Thyroid gland (tissue), 4 donors: ENCODE measurements at regions not wholly inside any gene's neighbourhood (a gene's known extent, or its start where the extent isn't known, plus 50 kb on each side); places are given as distances from the start of the nearest gene placed in this dataset.
A peak's percentile ranks its signal among the peaks of the same experiment; 100 is the strongest.

Source experiments
- DNase-seq, 2 donors: peaks; one replicate each; pipeline ENCODE4 v3.0.0-alpha.2; 2019
- H3K27ac ChIP-seq, 3 donors: fragments of 200-600 bp; sonication (generic); 1 replicate in 2 of 3; 2 replicates in 1 of 3; pipeline ENCODE4 v1.5.1; 2016 to 2019; ENCODE audit warnings: mild to moderate bottlenecking in 1 of 3, moderate library complexity in 1 of 3
- H3K27me3 ChIP-seq: fragments of 200-600 bp; sonication (generic); one replicate; pipeline ENCODE4 v1.5.1; 2019
- H3K36me3 ChIP-seq, 2 donors: fragments of 200-600 bp; sonication (generic); one replicate each; pipeline ENCODE4 v1.5.1; 2016 to 2019
- H3K4me1 ChIP-seq, 2 donors: fragments of 200-600 bp; sonication (generic); one replicate each; pipeline ENCODE4 v1.5.1; 2017 to 2019
- H3K4me3 ChIP-seq, 3 donors: fragments of 200-600 bp; sonication (generic); replicated peaks in 1 of 3; 1 replicate in 2 of 3; 2 replicates in 1 of 3; pipeline ENCODE4 v1.5.1; 2016; ENCODE audit warnings: mild to moderate bottlenecking in 1 of 3
- H3K9me3 ChIP-seq: fragments of 200-600 bp; sonication (generic); one replicate; pipeline ENCODE4 v1.5.1; 2017
- CTCF ChIP-seq, 6 experiments: fragments of 200-600 bp in 3 of 6; fragments of 450-650 bp in 3 of 6; sonication (generic) in 3 of 6; IDR thresholded peaks; one replicate each; pipeline ENCODE4 v1.5.1; 2016 to 2019; ENCODE audit warnings: antibody characterized with exemption in 6 of 6, mild to moderate bottlenecking in 2 of 6, inconsistent platforms in 1 of 6, moderate library complexity in 1 of 6
- POLR2A ChIP-seq, 2 donors: fragments of 450-650 bp; IDR thresholded peaks; one replicate each; pipeline ENCODE4 v1.6.1; 2017; ENCODE audit warnings: antibody characterized with exemption in 2 of 2, mild to moderate bottlenecking in 2 of 2, moderate library complexity in 1 of 2
- WGBS, 2 donors: methylation state at CpG; one replicate each; pipeline ENCODE4 v1.1.5; 2017; 5-methylcytosine and 5-hydroxymethylcytosine counted together
- intact Hi-C: fragments of 100-400 bp; cut with DNase I; formaldehyde crosslinking; loops from one replicate; pipeline ENCODE4 v1.15.1; 2023

- H3K4me3 ChIP-seq: no peak overlapping the region
- no peak overlapping the region for H3K27ac ChIP-seq
- no peak for TF ChIP-seq POLR2A (IDR thresholded peaks at IDR 0.05)
- no peak for TF ChIP-seq CTCF (IDR thresholded peaks at IDR 0.05)
- no peaks in the 10 kb centered on the region for H3K9me3 ChIP-seq
- H3K36me3 ChIP-seq: no peaks in the 10 kb centered on the region
- WGBS, 2 donors: 92 to 96% methylated on average over 5 of the region's 5 CpGs
- intact Hi-C loops: no loop called here
- no peaks in the 10 kb centered on the region for H3K27me3 ChIP-seq
- DNase-seq: no peak
- H3K4me1 ChIP-seq: peaks cover 0 to 2% of the 10 kb centered on the region in 2 donors
Measured at GRCh38 chr15:62618846-62619504, 423.6 kb upstream of the TPM1 start.

GRCh38 chr15:62619526-62619925, 423.0 kb upstream of the TPM1 start:
- no peak for TF ChIP-seq CTCF (IDR thresholded peaks at IDR 0.05)
- H3K36me3 ChIP-seq: no peaks in the 10 kb centered on the region
- intact Hi-C loops: no loop called here
- DNase-seq: no peak
- no peak overlapping the region for H3K27ac ChIP-seq
- no peaks in the 10 kb centered on the region for H3K9me3 ChIP-seq
- peaks cover 5 to 7% of the 10 kb centered on the region in 2 donors for H3K4me1 ChIP-seq
- H3K4me3 ChIP-seq: no peak overlapping the region
- WGBS, 2 donors: 84 to 88% methylated on average over 3 of the region's 3 CpGs
- no peaks in the 10 kb centered on the region for H3K27me3 ChIP-seq

GRCh38 chr15:62622775-62623174, 419.8 kb upstream of the TPM1 start:
- no peak for TF ChIP-seq POLR2A (IDR thresholded peaks at IDR 0.05)
- TF ChIP-seq CTCF (IDR thresholded peaks at IDR 0.05): no peak
- no peak for DNase-seq
- Histone ChIP-seq H3K9me3 (no peaks in the 10 kb centered on the region), H3K27me3 (no peaks in the 10 kb centered on the region), H3K4me1 (peaks cover 15 to 19% of the 10 kb centered on the region in 2 donors), H3K4me3 (no peak overlapping the region), H3K27ac (no peak overlapping the region), H3K36me3 (no peaks in the 10 kb centered on the region)
- 84 to 87% methylated on average over 4 of the region's 4 CpGs for WGBS, 2 donors
- intact Hi-C loops: no loop called here

GRCh38 chr15:62624547-62625378, 417.8 kb upstream of the TPM1 start:
- WGBS, 2 donors: 53 to 55% methylated on average over 7 of the region's 7 CpGs
- Histone ChIP-seq H3K36me3 (no peaks in the 10 kb centered on the region), H3K4me1 (peaks cover 15 to 19% of the 10 kb centered on the region in 2 donors), H3K9me3 (no peaks in the 10 kb centered on the region), H3K27ac (peak overlapping the region; percentile 19 to 65 (median 42)), H3K27me3 (no peaks in the 10 kb centered on the region), H3K4me3 (no peak overlapping the region)
- TF ChIP-seq CTCF (IDR thresholded peaks at IDR 0.05): no peak
- TF ChIP-seq POLR2A (IDR thresholded peaks at IDR 0.05): no peak
- intact Hi-C loops: no loop called here
- peak; percentile 52 to 54 for DNase-seq

- intact Hi-C loops: no loop called here
- Histone ChIP-seq H3K9me3 (no peaks in the 10 kb centered on the region), H3K4me1 (peaks cover 15 to 19% of the 10 kb centered on the region in 2 donors), H3K4me3 (no peak overlapping the region), H3K27ac (peak overlapping the region; percentile 19 to 65 (median 42)), H3K27me3 (no peaks in the 10 kb centered on the region), H3K36me3 (no peaks in the 10 kb centered on the region)
- DNase-seq: no peak
- 67 to 72% methylated on average over 9 of the region's 9 CpGs for WGBS, 2 donors
- TF ChIP-seq CTCF (IDR thresholded peaks at IDR 0.05): no peak
- TF ChIP-seq POLR2A (IDR thresholded peaks at IDR 0.05): no peak
Measured at GRCh38 chr15:62625429-62626033, 417.0 kb upstream of the TPM1 start.
